Heart left ventricle (tissue), 13 donors: ENCODE measurements at regions not wholly inside any gene's neighbourhood (a gene's known extent, or its start where the extent isn't known, plus 50 kb on each side); places are given as distances from the start of the nearest gene placed in this dataset.

Source experiments
- CTCF ChIP-seq, 12 donors: fragments of 200-600 bp; sonication (generic) in 4 of 12; IDR thresholded peaks; one replicate each; pipeline versions ENCODE4 v1.5.0 to v1.8.0; 2018 to 2022; ENCODE audit warnings: antibody characterized with exemption in 12 of 12, mild to moderate bottlenecking in 5 of 12
- POLR2A ChIP-seq, 2 donors: fragments of 450-650 bp; IDR thresholded peaks; one replicate each; pipeline ENCODE4 v1.6.1; 2017; ENCODE audit warnings: antibody characterized with exemption in 2 of 2, mild to moderate bottlenecking in 2 of 2, moderate library complexity in 2 of 2
- donor health status: ischemic (EF 13 %, LVEDD 7.1; RV severe dilation, severe dysfunction).
- donor health status: DM: no; HTN: yes; CAD: no.
- donor health status: DM: no; HTN: no; CAD: no.
- donor health status: ischemic (EF 25% LVEDD 6.9; RV normal size, moderate dysfunction).
- donor health status: ischemic (EF 25% LVEDD 5.7; RV mildly dilated, moderate dysfunction).
- donor health status: ischemic (EF 35%, LVEDD 5.7; RV mildly dilated, moderate dysfunction).
- donor health status: nonischemic (EF 11% LVEDD 7.7; RV severe dilation, severe dysfunction).
- donor health status: DM: yes; HTN: yes; CAD: no.
- donor health status: PGD.
- donor health status: ischemic (EF 29% LVEDD 5.4; RV normal size, mild dysfunction).
- donor health status: nonischemic (EF 23%, LVEDD 6.1; RV moderate dilation, normal function).

GRCh38 chr15:47486040-47486439 is 231.3 kb upstream of the SEMA6D start:
- TF ChIP-seq CTCF (IDR thresholded peaks at IDR 0.05) (no peak), POLR2A (IDR thresholded peaks at IDR 0.05) (no peak)
